GM12878 (cell line): ENCODE measurements at regions not wholly inside any gene's neighbourhood (a gene's known extent, or its start where the extent isn't known, plus 50 kb on each side); places are given as distances from the start of the nearest gene placed in this dataset.

Experiments used
- ATAC-seq: fragments of 200-7000 bp; cut with Tn5 transposase; 3 replicates; pipeline ENCODE4 v1.9.1; 2020; ENCODE audit warnings: mild to moderate bottlenecking, moderate library complexity
- BruUV-seq: library from RNA; stranded (reverse); fragments of 400-500 nt; replicated peaks from 2 replicates; lab custom pipeline; 2021; lab: Mats Ljungman, UMichigan
- CTCF ChIA-PET: fragments of 300-600 bp; sonication (Branson Sonifier 250); formaldehyde crosslinking; extraction: SDS; loops from one replicate; lab custom pipeline; 2021; ENCODE audit warnings: inconsistent platforms; lab: Yijun Ruan, JAX
- POLR2A ChIA-PET: fragments of 350-600 bp; formaldehyde crosslinking; extraction: SDS; loops from one replicate; lab custom pipeline; 2021; ENCODE audit warnings: inconsistent platforms; lab: Charles Lee
- RAD21 ChIA-PET: fragments of 300-600 bp; sonication (Branson Sonifier 250); formaldehyde crosslinking; loops from one replicate; lab custom pipeline; 2023; ENCODE audit warnings: antibody characterized with exemption; ENCODE audit not compliant: unreplicated experiment; lab: Charles Lee
- SMC1A ChIA-PET: fragments of 300-600 bp; sonication (Branson Sonifier 250); formaldehyde crosslinking; loops from one replicate; lab custom pipeline; 2023; ENCODE audit not compliant: unreplicated experiment, uncharacterized antibody; lab: Charles Lee
- DNase-seq: peaks from one replicate; pipeline ENCODE4 v3.0.0-alpha.2; 2011; ENCODE audit warnings: low read depth, low spot score
- FAIRE-seq: peaks from 3 replicates; lab custom pipeline; 2011; peaks lifted over from hg19 to GRCh38; lab: Jason Lieb, UNC
- H2AFZ ChIP-seq: 2 replicates; pipeline ENCODE4 v1.6.0; 2011; ENCODE audit warnings: low read depth, low read length, control low read depth; ENCODE audit not compliant: control insufficient read depth
- H3K27ac ChIP-seq: 2 replicates; pipeline ENCODE4 v1.5.1; 2011; ENCODE audit warnings: control low read depth; ENCODE audit not compliant: control insufficient read depth, insufficient read depth
- H3K27me3 ChIP-seq, 2 experiments: replicated peaks in 1 of 2; 2 replicates each; pipeline versions ENCODE4 v1.6.0 to v1.6.1; 2011; ENCODE audit warnings: low read length in 1 of 2; ENCODE audit not compliant: control insufficient read depth in 2 of 2, insufficient read depth in 2 of 2
- H3K36me3 ChIP-seq, 2 experiments: 2 replicates each; pipeline ENCODE4 v1.5.1; 2011; ENCODE audit warnings: low read length in 1 of 2; ENCODE audit not compliant: control insufficient read depth in 2 of 2, insufficient read depth in 2 of 2
- H3K4me1 ChIP-seq: 2 replicates; pipeline ENCODE4 v1.6.1; 2011; ENCODE audit warnings: mild to moderate bottlenecking, low read length, moderate library complexity, mixed read lengths; ENCODE audit not compliant: control insufficient read depth, insufficient read depth
- H3K4me2 ChIP-seq: 2 replicates; pipeline ENCODE4 v1.6.0; 2011; ENCODE audit warnings: control low read depth; ENCODE audit not compliant: control insufficient read depth, insufficient read depth
- H3K4me3 ChIP-seq: fragments of 200-600 bp; sonication (generic); 2 replicates; pipeline ENCODE4 v1.5.1; 2016
- H3K79me2 ChIP-seq: 2 replicates; pipeline ENCODE4 v1.6.0; 2011; ENCODE audit warnings: low read length; ENCODE audit not compliant: control insufficient read depth, insufficient read depth
- H3K9ac ChIP-seq: 2 replicates; pipeline ENCODE4 v1.8.0; 2011; ENCODE audit warnings: low read length, control low read depth, mixed read lengths; ENCODE audit not compliant: control insufficient read depth, insufficient read depth
- H3K9me3 ChIP-seq: replicated peaks from 3 replicates; pipeline ENCODE4 v1.5.1; 2011; ENCODE audit warnings: mild to moderate bottlenecking, low read length; ENCODE audit not compliant: control insufficient read depth, insufficient read depth
- H4K20me1 ChIP-seq: 2 replicates; pipeline ENCODE4 v1.6.0; 2011; ENCODE audit not compliant: control insufficient read depth, insufficient read depth
- ASH2L ChIP-seq: fragments of 300-600, 200-600 bp; sonication (generic); IDR thresholded peaks from 2 replicates; pipeline ENCODE4 v1.6.1; 2017; ENCODE audit warnings: low read depth, mild to moderate bottlenecking, borderline replicate concordance
- ATF3 ChIP-seq: IDR thresholded peaks from 2 replicates; pipeline ENCODE4 v1.6.1; 2011; ENCODE audit warnings: low read depth, mild to moderate bottlenecking, low read length, moderate library complexity, borderline replicate concordance; ENCODE audit errors: extremely low read depth
- ATF7 ChIP-seq: fragments of 450-650 bp; IDR thresholded peaks from 2 replicates; pipeline ENCODE4 v1.6.1; 2016; ENCODE audit warnings: low read depth, mild to moderate bottlenecking
- CHD2 ChIP-seq: IDR thresholded peaks from 2 replicates; pipeline ENCODE4 v1.6.1; 2011; ENCODE audit warnings: low read depth, low read length, improper control_type of control experiment, borderline replicate concordance
- CUX1 ChIP-seq: IDR thresholded peaks from 2 replicates; pipeline ENCODE4 v1.6.1; 2012; ENCODE audit warnings: improper control_type of control experiment, low read depth, low read length; ENCODE audit not compliant: insufficient replicate concordance
- E2F4 ChIP-seq: IDR thresholded peaks from 2 replicates; pipeline ENCODE4 v1.6.1; 2012; ENCODE audit warnings: low read depth, low read length, improper control_type of control experiment
- HDGF ChIP-seq: fragments of 450-650 bp; IDR thresholded peaks from 2 replicates; pipeline ENCODE4 v1.6.1; 2016; ENCODE audit warnings: antibody characterized with exemption
- KLF5 ChIP-seq: fragments of 450-650 bp; IDR thresholded peaks from 2 replicates; pipeline ENCODE4 v1.6.1; 2014; ENCODE audit warnings: mild to moderate bottlenecking; ENCODE audit not compliant: partially characterized antibody
- MEF2A ChIP-seq: IDR thresholded peaks from 2 replicates; pipeline ENCODE4 v1.6.1; 2011; ENCODE audit warnings: low read depth, mild to moderate bottlenecking, low read length, moderate library complexity; ENCODE audit not compliant: insufficient read depth
- NFXL1 ChIP-seq: fragments of 450-650 bp; IDR thresholded peaks from 2 replicates; pipeline ENCODE4 v1.6.1; 2017; ENCODE audit warnings: antibody characterized with exemption, mild to moderate bottlenecking, borderline replicate concordance
- PAX8 ChIP-seq: fragments of 450-650 bp; IDR thresholded peaks from 2 replicates; pipeline ENCODE4 v1.6.1; 2017; ENCODE audit warnings: mild to moderate bottlenecking, moderate library complexity
- SP1 ChIP-seq: IDR thresholded peaks from one replicate; pipeline ENCODE4 v1.6.1; 2011; ENCODE audit warnings: low read depth, low read length
- SRF ChIP-seq, 2 experiments: IDR thresholded peaks; 2 replicates each; pipeline ENCODE4 v1.6.1; 2011; ENCODE audit warnings: low read depth in 2 of 2, low read length in 2 of 2, mild to moderate bottlenecking in 1 of 2, moderate library complexity in 1 of 2
- TCF12 ChIP-seq: IDR thresholded peaks from 2 replicates; pipeline ENCODE4 v1.6.1; 2011; ENCODE audit warnings: low read depth, mild to moderate bottlenecking, low read length
- USF1 ChIP-seq: IDR thresholded peaks from 2 replicates; pipeline ENCODE4 v1.6.1; 2011; ENCODE audit warnings: borderline replicate concordance, low read depth, mild to moderate bottlenecking, moderate library complexity, mixed read lengths, low read length; ENCODE audit not compliant: insufficient read depth; ENCODE audit errors: extremely low read length
- YBX1 ChIP-seq: fragments of 450-650 bp; IDR thresholded peaks from 2 replicates; pipeline ENCODE4 v1.6.1; 2016; ENCODE audit warnings: antibody characterized with exemption
- ZNF217 ChIP-seq: fragments of 450-650 bp; IDR thresholded peaks from 2 replicates; pipeline ENCODE4 v1.6.1; 2017; ENCODE audit warnings: antibody characterized with exemption, mild to moderate bottlenecking
- ZNF274 ChIP-seq: IDR thresholded peaks from one replicate; pipeline ENCODE4 v1.8.0; 2011; ENCODE audit not compliant: insufficient read length, insufficient read depth
- WGBS: methylation state at CpG from one replicate; pipeline ENCODE4 v1.1.6; 2016; ENCODE audit warnings: low lambda C conversion rate; ENCODE audit not compliant: insufficient replicate concordance, insufficient coverage; ENCODE audit errors: missing lambda C conversion rate; 5-methylcytosine and 5-hydroxymethylcytosine counted together
- in situ Hi-C: fragments of 300-500 bp; cut with MboI; formaldehyde crosslinking; loops from 9 replicates; pipeline ENCODE4 v1.14.3; 2018; ENCODE audit warnings: mixed read lengths
- intact Hi-C: fragments of 100-400 bp; cut with micrococcal nuclease; formaldehyde crosslinking; loops from one replicate; pipeline ENCODE4 v1.14.2; 2022; ENCODE audit not compliant: unreplicated experiment

- no peak for TF ChIP-seq E2F4
- TF ChIP-seq SRF (IDR thresholded peaks at IDR 0.05; ENCODE audit: low read depth in 2 of 2, low read length in 2 of 2): no peak
- TF ChIP-seq MEF2A: no peak
- no peak for TF ChIP-seq ZNF274
- TF ChIP-seq USF1: no peak
- TF ChIP-seq PAX8: no peak
- TF ChIP-seq TCF12: no peak
- no peak for TF ChIP-seq KLF5
- peak; percentile 90 for TF ChIP-seq ATF7
- no peak for TF ChIP-seq CHD2
- TF ChIP-seq NFXL1: no peak
- TF ChIP-seq ZNF217: no peak
Observed at GRCh38 chr9:73023025-73023541, 70.2 kb upstream of the ALDH1A1 start (continued).

- intact Hi-C loops (loop anchor here (5.0 kb wide), 1 partner anchor 985 kb away; no protein-coding TSS in a partner anchor), in situ Hi-C loops (loop anchor here (25.0 kb wide), 1 partner anchor 735 kb away; no protein-coding TSS in a partner anchor)
- H2AFZ ChIP-seq: no peak overlapping the region
- POLR2A ChIA-PET: no interaction called here
- H3K27ac ChIP-seq: no peak overlapping the region
- FAIRE-seq (no peak), DNase-seq (no peak), ATAC-seq (no peak)
- H3K79me2 ChIP-seq: no peaks in the 10 kb centered on the region
- 26% methylated on average over 2 of the region's 2 CpGs for WGBS
- no TSS peak for BruUV-seq
- H3K4me3 ChIP-seq: no peak overlapping the region
- no peaks in the 10 kb centered on the region for H4K20me1 ChIP-seq
- SMC1A ChIA-PET: interaction anchor here (0.6 to 2.9 kb wide), 12 partner anchors 8 to 1307 kb away, joined by 3 to 24 read pairs (median 4); no protein-coding TSS in a partner anchor
- H3K9me3 ChIP-seq: no peaks in the 10 kb centered on the region
- CTCF ChIA-PET: interaction anchor here (0.6 to 5.1 kb wide), 28 partner anchors 8 to 1848 kb away, joined by 3 to 44 read pairs (median 5); no protein-coding TSS in a partner anchor
- RAD21 ChIA-PET: interaction anchor here (1.2 to 2.5 kb wide), 6 partner anchors 151 to 983 kb away, joined by 3 to 13 read pairs (median 8); no protein-coding TSS in a partner anchor
- no peak overlapping the region for H3K9ac ChIP-seq
- no peak overlapping the region for H3K4me2 ChIP-seq
- no peaks in the 10 kb centered on the region for H3K4me1 ChIP-seq
- H3K36me3 ChIP-seq: no peaks in the 10 kb centered on the region
- no peaks in the 10 kb centered on the region; a peak in 1 of 4 replicates for H3K27me3 ChIP-seq
- TF ChIP-seq HDGF (no peak), YBX1 (no peak), ATF3 (no peak), SP1 (no peak), CUX1 (no peak), ASH2L (no peak)
Observed at GRCh38 chr9:73022353-73022752, 69.5 kb upstream of the ALDH1A1 start.
